Peyer's patch (tissue), 4 donors: ENCODE measurements at regions not wholly inside any gene's neighbourhood (a gene's known extent, or its start where the extent isn't known, plus 50 kb on each side); places are given as distances from the start of the nearest gene placed in this dataset.

Experiments
- DNase-seq, 3 donors: peaks; one replicate each; pipeline ENCODE4 v3.0.0-alpha.2; 2017 to 2019
- H3K27ac ChIP-seq, 4 donors: fragments of 200-600 bp; sonication (generic); one replicate each; pipeline ENCODE4 v1.5.1; 2016 to 2019
- H3K27me3 ChIP-seq, 2 donors: fragments of 200-600 bp; sonication (generic); one replicate each; pipeline ENCODE4 v1.5.1; 2019
- H3K36me3 ChIP-seq, 3 donors: fragments of 200-600 bp; sonication (generic); one replicate each; pipeline ENCODE4 v1.5.1; 2016 to 2019
- H3K4me1 ChIP-seq, 4 donors: fragments of 200-600 bp; sonication (generic); one replicate each; pipeline ENCODE4 v1.5.1; 2016 to 2019
- H3K4me3 ChIP-seq, 4 donors: fragments of 200-600 bp; sonication (generic); 1 replicate in 3 of 4; 2 replicates in 1 of 4; pipeline ENCODE4 v1.5.1; 2016 to 2019; ENCODE audit warnings: mild to moderate bottlenecking in 1 of 4
- H3K9me3 ChIP-seq, 4 donors: fragments of 200-600 bp; sonication (generic); one replicate each; pipeline ENCODE4 v1.5.1; 2016 to 2019; ENCODE audit warnings: mild to moderate bottlenecking in 1 of 4
- CTCF ChIP-seq, 6 experiments: fragments of 450-650 bp in 4 of 6; fragments of 200-600 bp in 2 of 6; sonication (generic) in 1 of 6; IDR thresholded peaks; one replicate each; pipeline ENCODE4 v1.5.1; 2017 to 2019; ENCODE audit warnings: antibody characterized with exemption in 6 of 6, mild to moderate bottlenecking in 3 of 6, moderate library complexity in 1 of 6
- POLR2A ChIP-seq, 2 donors: fragments of 450-650 bp; IDR thresholded peaks; one replicate each; pipeline ENCODE4 v1.5.1; 2017; ENCODE audit warnings: antibody characterized with exemption in 2 of 2, mild to moderate bottlenecking in 2 of 2, moderate library complexity in 2 of 2

DNA sequence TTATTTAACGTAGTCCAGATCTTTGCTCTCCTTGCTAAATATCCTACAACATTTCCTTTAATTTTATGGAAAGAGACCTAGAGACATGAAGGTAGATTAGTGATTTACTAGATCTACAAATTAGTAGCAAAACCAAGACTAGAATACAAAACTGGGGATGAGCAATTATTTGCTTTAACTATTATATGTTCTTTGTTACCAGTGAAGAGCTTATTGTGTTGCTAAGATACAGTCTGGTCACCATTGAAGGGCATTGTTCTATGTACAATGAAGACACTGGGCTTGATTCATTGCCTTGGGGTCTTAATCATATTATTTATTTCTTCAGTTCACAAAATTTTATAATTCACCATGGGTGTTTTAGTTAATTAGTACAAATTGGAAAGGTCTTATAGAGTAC is 88.3 kb downstream of the S1PR1 start:
- Histone ChIP-seq H3K27ac (no peak overlapping the region), H3K4me3 (no peak overlapping the region), H3K36me3 (no peaks in the 10 kb centered on the region), H3K9me3 (no peaks in the 10 kb centered on the region), H3K4me1 (no peaks in the 10 kb centered on the region), H3K27me3 (no peaks in the 10 kb centered on the region)
- TF ChIP-seq CTCF (IDR thresholded peaks at IDR 0.05) (no peak), POLR2A (IDR thresholded peaks at IDR 0.05) (no peak)
- DNase-seq, result no peak

DNA sequence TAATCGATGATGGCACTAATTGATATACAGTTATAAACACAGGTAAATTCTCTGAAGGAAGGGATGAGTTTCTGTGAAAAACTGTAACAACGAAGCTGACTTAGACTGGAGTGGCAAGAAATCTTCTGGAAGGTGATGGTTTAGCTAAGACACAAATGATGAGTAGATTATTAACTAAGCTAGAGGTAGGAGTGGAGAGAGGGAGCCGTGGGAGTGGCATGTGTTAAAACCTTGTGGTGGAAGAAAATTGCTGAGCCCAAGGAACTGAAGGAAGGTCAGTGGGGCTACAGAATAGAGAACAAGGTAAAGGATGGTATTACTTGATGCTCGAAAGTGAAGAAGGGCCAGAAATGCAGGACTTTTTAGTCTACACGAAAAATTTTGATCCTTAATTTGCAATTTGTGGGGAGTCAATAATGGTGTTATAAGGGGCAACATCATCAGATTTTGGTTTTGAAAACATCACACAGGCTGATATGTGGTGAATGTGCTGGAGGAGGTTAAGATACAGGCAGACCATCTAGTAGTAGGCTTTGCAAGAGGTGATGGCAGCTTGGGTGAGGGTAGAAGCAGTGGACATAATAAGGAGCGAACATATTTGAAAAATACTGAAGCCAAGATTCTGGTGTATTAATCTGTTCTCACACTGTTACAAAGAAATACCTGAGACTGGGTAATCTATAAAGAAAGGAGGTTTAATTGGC is 93.8 kb downstream of the S1PR1 start:
- TF ChIP-seq CTCF (IDR thresholded peaks at IDR 0.05) (no peak), POLR2A (IDR thresholded peaks at IDR 0.05) (no peak)
- no peak for DNase-seq

DNA sequence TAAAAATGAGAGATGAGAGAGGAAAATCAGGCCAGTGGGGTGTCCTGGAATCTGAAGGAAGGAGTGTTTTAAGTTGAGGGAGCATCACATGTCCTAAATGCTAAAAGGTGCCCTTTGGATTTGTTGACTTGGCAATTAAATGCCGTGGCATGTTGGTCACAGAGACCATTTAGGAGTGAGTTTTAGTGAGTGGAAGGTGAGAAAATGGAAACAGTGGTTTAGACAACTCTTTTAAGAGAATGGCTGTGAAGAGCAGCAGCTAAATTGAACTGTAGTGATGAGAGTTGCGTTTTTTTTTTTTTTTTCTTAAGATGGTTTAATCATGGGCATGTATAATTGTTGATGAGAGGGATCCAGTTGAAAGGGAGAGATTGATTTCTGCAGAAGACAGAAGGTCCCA is 95.0 kb downstream of the S1PR1 start:
- no peak for DNase-seq
- Histone ChIP-seq H3K36me3 (no peaks in the 10 kb centered on the region), H3K4me3 (no peak overlapping the region), H3K9me3 (no peaks in the 10 kb centered on the region), H3K4me1 (no peaks in the 10 kb centered on the region), H3K27ac (no peak overlapping the region), H3K27me3 (no peaks in the 10 kb centered on the region)
- TF ChIP-seq POLR2A (IDR thresholded peaks at IDR 0.05) (no peak), CTCF (IDR thresholded peaks at IDR 0.05) (no peak)

More for the DNA sequence above, 93.8 kb downstream of the S1PR1 start:
- Histone ChIP-seq H3K4me1 (no peaks in the 10 kb centered on the region), H3K4me3 (no peak overlapping the region), H3K27me3 (no peaks in the 10 kb centered on the region), H3K9me3 (no peaks in the 10 kb centered on the region), H3K27ac (no peak overlapping the region), H3K36me3 (no peaks in the 10 kb centered on the region)

DNA sequence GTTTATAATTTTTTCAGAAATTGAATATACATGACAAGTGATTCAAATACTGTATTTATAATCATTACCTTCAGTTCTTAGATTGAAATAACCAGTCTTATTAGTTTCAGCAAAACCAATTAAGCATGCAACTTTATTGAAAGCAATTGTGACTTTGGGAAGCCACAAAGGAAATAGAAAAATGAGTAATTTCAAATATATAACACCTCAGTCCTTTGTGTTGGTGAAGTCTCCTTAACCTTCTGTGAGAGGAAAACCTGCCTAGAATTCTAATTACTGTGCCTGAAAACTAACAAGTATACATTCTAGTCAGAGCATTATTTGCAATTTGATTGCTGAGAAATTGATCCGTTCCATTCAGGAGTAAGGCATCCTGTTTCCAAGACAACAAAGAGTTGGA is 95.8 kb downstream of the S1PR1 start:
- TF ChIP-seq CTCF (IDR thresholded peaks at IDR 0.05) (no peak), POLR2A (IDR thresholded peaks at IDR 0.05) (no peak)
- H3K4me1 ChIP-seq, result no peaks in the 10 kb centered on the region
- DNase-seq, result no peak
- no peaks in the 10 kb centered on the region for H3K27me3 ChIP-seq
- H3K27ac ChIP-seq, result no peak overlapping the region
- H3K9me3 ChIP-seq, result no peaks in the 10 kb centered on the region
- no peak overlapping the region for H3K4me3 ChIP-seq
- no peaks in the 10 kb centered on the region for H3K36me3 ChIP-seq

DNA sequence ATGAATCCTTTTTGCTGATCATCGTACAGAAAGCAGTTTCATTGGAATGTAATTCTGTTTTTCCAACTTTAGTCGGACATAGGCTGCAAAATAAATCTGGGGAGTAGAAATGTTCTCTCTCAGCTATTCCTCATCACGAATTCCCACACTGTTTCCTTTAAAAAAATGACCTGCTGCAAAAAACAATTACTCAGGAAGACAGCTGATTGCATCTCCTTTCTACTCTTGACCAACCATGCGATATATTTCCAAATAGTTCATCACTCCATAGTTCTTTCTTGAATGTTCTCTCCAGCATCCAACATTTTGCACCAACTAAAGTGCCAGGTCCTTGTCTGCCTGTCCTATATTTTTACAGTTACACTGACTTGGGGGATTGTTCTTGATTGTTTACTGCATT is 96.4 kb downstream of the S1PR1 start:
- H3K9me3 ChIP-seq, result no peaks in the 10 kb centered on the region
- no peak overlapping the region for H3K4me3 ChIP-seq
- H3K27me3 ChIP-seq, result no peaks in the 10 kb centered on the region
- no peak for TF ChIP-seq CTCF (IDR thresholded peaks at IDR 0.05)
- TF ChIP-seq POLR2A (IDR thresholded peaks at IDR 0.05), result no peak
- H3K4me1 ChIP-seq, result no peaks in the 10 kb centered on the region
- H3K36me3 ChIP-seq, result no peaks in the 10 kb centered on the region
- no peak for DNase-seq
- H3K27ac ChIP-seq, result no peak overlapping the region

DNA sequence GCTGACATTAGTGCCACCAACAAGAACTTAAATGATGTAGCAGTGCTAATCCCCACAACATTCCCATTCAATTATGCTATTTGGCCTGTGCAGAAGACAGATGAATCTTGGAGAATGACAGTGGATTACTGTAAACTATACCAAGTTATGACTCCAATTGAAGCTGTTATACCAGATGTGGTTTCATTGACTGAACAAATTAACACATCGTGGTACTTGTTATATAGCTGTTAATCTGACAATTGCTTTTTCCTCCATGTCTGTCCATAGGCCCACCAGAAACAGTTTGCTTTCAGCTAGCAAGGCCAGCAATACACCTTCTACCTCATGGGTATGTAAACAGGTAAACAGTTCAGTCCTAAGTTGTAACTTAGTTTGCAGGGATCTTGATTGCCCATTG is 101.1 kb downstream of the S1PR1 start:
- Histone ChIP-seq H3K9me3 (no peaks in the 10 kb centered on the region), H3K36me3 (no peaks in the 10 kb centered on the region), H3K27ac (no peak overlapping the region), H3K27me3 (no peaks in the 10 kb centered on the region), H3K4me3 (no peak overlapping the region), H3K4me1 (no peaks in the 10 kb centered on the region)
- TF ChIP-seq CTCF (IDR thresholded peaks at IDR 0.05) (no peak), POLR2A (IDR thresholded peaks at IDR 0.05) (no peak)
- no peak for DNase-seq
